Activated CD4-positive, alpha-beta T cell treated with anti-CD3 and anti-CD28 coated beads, Interleukin-2, Interleukin-4, amounts not matched to agents 100 ng/mL and 50 ng/mL, durations not matched to agents 16 hours and 8 hours (primary cell): ENCODE measurements at regions not wholly inside any gene's neighbourhood (a gene's known extent, or its start where the extent isn't known, plus 50 kb on each side); places are given as distances from the start of the nearest gene placed in this dataset.
"Not testable (repeated sequence)": the region's sequence is repeated elsewhere in the genome, so short reads cannot be mapped to it uniquely, and the experiment has no call there.

Source experiments
- DNase-seq: peaks from one replicate; pipeline ENCODE4 v3.0.0-alpha.2; 2020; ENCODE audit warnings: low spot score

- DNase-seq, result no peak
These were observed 130.7 kb upstream of the NR3C1 start for GRCh38 chr5:143533978-143534760.

- no peak for DNase-seq
These were observed 130.0 kb upstream of the NR3C1 start for GRCh38 chr5:143533475-143533874.

DNA sequence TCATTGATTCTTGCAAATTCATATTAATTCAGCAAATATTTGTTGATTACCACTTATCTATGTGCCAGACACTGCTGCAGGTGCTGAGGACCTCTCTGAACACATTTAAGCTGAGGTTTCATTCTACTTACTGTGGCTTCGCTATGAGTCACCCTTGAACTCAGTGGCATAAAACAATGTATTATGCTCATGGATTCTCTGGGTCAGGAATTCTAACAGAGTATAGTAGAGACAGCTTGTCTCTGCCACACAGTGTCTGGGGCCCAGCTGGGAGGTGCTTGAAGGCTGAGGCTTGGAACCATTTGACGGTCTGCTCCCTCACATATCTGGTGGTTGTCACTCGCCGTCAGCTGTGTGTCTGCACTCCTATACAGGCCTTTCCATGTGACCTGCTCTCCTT lies 124.3 kb upstream of the NR3C1 start:
- peak; percentile 5 for DNase-seq

GRCh38 chr5:143525176-143525575 lies 121.7 kb upstream of the NR3C1 start:
- DNase-seq, result no peak

DNA sequence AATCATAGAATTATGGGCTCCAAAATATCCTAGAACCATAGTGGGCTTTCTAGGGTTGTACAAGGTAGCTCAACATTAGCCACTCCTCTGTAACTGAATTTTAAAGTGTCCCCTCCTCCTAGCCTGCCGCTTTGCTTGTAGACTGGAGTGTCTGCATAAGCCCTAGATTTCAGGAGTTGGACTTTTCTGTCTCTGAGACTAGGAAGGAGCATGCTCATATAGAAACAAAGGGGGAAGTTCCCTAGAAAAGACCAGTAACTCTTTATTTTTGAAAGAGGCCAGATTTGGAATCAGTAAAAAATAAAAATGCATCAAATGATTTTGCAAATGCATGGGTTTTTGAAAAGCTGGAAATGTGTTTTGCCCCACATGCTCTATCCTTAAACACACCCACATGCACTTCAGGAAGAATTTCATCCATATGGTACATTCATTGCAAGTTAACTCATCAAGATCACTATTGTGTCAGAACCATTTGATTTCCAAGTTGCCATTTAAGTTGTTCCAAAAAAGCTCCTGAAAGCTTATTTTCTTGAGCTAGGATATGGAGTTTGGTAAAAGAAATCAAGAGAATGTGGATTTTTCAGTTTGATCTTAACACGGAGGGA lies 121.0 kb upstream of the NR3C1 start:
- no peak for DNase-seq

- DNase-seq, result no peak
These were observed 118.4 kb upstream of the NR3C1 start for GRCh38 chr5:143521846-143522400.

GRCh38 chr5:143521141-143521540 lies 117.7 kb upstream of the NR3C1 start:
- no peak for DNase-seq

GRCh38 chr5:143519215-143519614 lies 115.7 kb upstream of the NR3C1 start:
- DNase-seq, result not testable (repeated sequence)

GRCh38 chr5:143517824-143518223 lies 114.3 kb upstream of the NR3C1 start:
- DNase-seq, result not testable (repeated sequence)

DNA sequence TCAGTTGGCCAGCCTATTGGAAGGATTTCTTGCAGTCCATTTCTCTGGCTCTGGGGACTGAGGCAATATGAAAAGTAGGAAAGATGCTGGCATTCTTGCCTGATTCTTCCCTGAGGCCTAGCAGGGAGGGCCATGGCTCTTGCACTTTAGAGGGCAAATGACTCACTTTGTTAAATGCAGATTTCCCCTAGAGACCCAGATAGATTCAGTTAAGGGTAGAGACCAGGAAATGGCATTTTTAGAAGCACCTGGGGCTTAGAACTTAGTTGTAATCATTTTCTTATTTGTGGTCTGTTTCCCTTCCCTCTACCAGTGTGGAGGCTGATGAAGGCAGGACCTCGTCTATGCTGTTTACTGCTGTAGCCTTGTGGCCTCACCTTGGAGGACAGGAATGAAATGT lies 112.8 kb upstream of the NR3C1 start:
- no peak for DNase-seq

- DNase-seq, result no peak
These were observed 112.3 kb upstream of the NR3C1 start for GRCh38 chr5:143515829-143516228.

DNA sequence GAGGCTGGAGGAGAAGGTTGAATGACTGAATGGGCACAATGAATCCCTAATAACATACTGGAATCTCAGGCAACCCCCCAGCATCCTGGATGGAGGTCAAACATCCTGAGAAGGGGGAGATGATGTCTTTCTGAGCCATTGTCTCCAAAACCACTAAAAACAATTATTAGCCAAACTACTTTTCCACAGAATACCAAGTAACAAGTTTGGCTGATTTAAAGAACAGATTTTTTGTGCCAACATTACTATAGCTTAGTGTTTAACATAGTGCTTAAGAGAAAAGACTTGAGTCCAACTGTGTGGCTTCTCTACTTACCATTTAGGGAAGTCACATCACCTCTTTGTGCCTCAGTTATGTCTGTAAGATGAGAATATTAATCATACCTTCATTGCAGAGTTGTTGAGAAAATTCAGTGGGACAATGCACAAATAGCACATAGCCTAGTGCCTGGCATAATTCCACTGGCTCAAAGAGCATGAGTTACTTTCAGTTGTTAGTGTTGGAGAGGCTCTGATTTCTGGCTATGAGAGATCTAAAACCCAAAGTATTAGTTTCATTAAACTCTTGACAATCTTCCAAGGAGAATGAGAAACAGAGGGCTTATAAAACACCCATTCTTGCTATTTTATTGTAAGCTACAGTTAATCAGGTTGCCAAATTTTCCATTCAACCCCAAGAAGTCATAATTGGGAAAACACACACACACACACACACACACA lies 111.3 kb upstream of the NR3C1 start:
- DNase-seq, result no peak

- DNase-seq, result no peak
These were observed 110.2 kb upstream of the NR3C1 start for GRCh38 chr5:143513720-143514119.

- no peak for DNase-seq
These were observed 108.2 kb upstream of the NR3C1 start for GRCh38 chr5:143511736-143512135.

GRCh38 chr5:143509758-143510221 lies 106.3 kb upstream of the NR3C1 start:
- DNase-seq, result peak; percentile 42

- DNase-seq, result no peak
These were observed 103.5 kb upstream of the NR3C1 start for GRCh38 chr5:143506836-143507552.

DNA sequence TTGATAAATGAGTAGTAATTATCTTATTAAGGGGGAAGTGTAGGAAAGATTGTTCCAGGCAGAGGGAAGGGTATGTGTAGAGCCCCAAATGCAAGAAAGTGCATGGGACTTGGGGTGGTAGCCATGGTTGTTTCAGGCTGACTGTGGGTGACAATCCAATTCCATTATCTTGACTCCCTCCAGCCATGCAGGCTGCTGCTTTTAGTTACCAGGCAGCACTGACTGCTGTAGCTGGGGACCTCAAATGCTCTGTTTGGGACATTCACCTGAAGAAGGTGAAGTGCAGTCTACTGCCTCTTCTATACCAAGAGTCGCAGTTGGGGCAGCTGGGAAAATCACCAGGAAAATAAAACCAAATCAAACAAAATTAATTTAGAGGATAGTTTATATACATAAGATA lies 102.4 kb upstream of the NR3C1 start:
- no peak for DNase-seq

- DNase-seq, result no peak
These were observed 101.9 kb upstream of the NR3C1 start for GRCh38 chr5:143505354-143505753.

- no peak for DNase-seq
These were observed 98.0 kb upstream of the NR3C1 start for GRCh38 chr5:143501310-143502044.

DNA sequence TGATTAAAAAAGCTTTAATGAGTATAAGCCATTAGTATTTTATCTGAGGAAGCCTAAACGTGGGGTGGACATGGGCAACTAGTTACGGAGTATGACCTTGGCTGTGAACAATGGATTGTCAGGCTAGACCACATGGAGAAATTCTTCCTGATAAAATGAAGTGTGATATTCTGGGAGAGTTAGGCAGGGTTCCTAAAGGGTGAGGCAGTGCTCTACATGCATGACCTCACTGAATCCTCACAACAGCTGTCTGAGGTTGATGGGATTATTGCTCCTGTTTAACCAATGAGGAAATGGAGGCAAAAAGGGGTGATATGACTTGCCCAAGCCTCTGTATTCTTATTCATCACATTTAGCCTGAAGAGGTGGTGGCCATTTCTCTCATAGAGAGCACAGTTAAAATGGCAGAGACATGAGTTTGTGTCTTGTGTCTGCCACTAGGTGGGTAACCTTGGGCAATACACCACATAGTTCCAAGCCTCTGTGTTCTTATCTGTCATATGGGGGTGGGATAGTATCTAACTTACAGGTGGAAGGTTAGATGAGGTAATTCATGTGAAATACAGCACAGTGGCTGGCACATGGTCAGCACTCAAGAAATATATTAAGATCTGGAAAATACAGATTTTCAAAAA lies 96.1 kb upstream of the NR3C1 start:
- no peak for DNase-seq

DNA sequence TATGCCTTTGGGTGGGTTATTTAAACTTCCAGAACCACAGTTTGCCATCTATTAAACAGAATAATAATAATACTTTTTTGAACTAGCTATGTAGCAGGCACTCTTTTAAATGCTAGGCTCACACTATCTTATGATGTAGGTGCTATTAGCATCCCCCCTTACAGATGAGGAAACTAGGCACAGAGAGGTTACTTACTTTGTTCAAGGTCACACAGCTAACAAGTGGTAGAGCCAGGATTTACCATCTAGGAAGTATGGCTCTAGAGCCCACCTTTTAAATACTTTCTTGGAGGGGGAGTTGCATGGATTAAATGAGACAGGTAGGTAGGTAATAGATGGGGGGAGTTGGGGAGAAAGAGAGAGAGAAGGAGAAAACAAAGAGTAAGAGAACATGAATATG lies 95.3 kb upstream of the NR3C1 start:
- DNase-seq, result no peak
